ENCODE measurements at regions not wholly inside any gene's neighbourhood (a gene's known extent, or its start where the extent isn't known, plus 50 kb on each side); places are given as distances from the start of the nearest gene placed in this dataset.
"Not testable (repeated sequence)": the region's sequence is repeated elsewhere in the genome, so short reads cannot be mapped to it uniquely, and the experiment has no call there.

GRCh38 chr20:29876911-29877285 lies 1380.6 kb upstream of the DEFB115 start:
- H3K4me3 ChIP-seq (ENCODE audit: low read depth, low read length), result no peak overlapping the region
- no peak for DNase-seq (ENCODE audit: low read depth, low spot score)
- TF ChIP-seq CTCF (IDR thresholded peaks at IDR 0.05; ENCODE audit: insufficient read depth, low read length, missing control alignments), result no peak
- ChIA-PET POLR2A (no interaction called here), CTCF (no interaction called here)

- POLR2A ChIA-PET; DNase-seq (ENCODE audit: low read depth, low spot score); H3K4me3 ChIP-seq (ENCODE audit: low read depth, low read length); CTCF ChIA-PET: not testable (repeated sequence)
Observed at GRCh38 chr20:29877411-29878280, 1379.8 kb upstream of the DEFB115 start.

GRCh38 chr20:29878281-29878741 lies 1379.2 kb upstream of the DEFB115 start:
- ChIA-PET CTCF (no interaction called here), POLR2A (no interaction called here)
- DNase-seq (ENCODE audit: low read depth, low spot score), result no peak
- TF ChIP-seq CTCF (IDR thresholded peaks at IDR 0.05; ENCODE audit: insufficient read depth, low read length, missing control alignments), result no peak
- H3K4me3 ChIP-seq (ENCODE audit: low read depth, low read length), result no peak overlapping the region

- TF ChIP-seq CTCF (IDR thresholded peaks at IDR 0.05; ENCODE audit: insufficient read depth, low read length, missing control alignments), result no peak
- no peak overlapping the region for H3K4me3 ChIP-seq (ENCODE audit: low read depth, low read length)
- POLR2A ChIA-PET, result no interaction called here
- no peak for DNase-seq (ENCODE audit: low read depth, low spot score)
- CTCF ChIA-PET, result no interaction called here
Observed at GRCh38 chr20:29878777-29879442, 1378.6 kb upstream of the DEFB115 start.

GRCh38 chr20:29881107-29881506 lies 1376.4 kb upstream of the DEFB115 start:
- H3K4me3 ChIP-seq (ENCODE audit: low read depth, low read length); CTCF ChIA-PET; POLR2A ChIA-PET; DNase-seq (ENCODE audit: low read depth, low spot score): not testable (repeated sequence)

GRCh38 chr20:29883514-29884219 lies 1373.8 kb upstream of the DEFB115 start:
- POLR2A ChIA-PET, CTCF ChIA-PET: not testable (repeated sequence)

GRCh38 chr20:29884322-29884721 lies 1373.1 kb upstream of the DEFB115 start:
- DNase-seq (ENCODE audit: low read depth, low spot score); CTCF ChIA-PET; POLR2A ChIA-PET; H3K4me3 ChIP-seq (ENCODE audit: low read depth, low read length): not testable (repeated sequence)

More at GRCh38 chr20:29883514-29884219, 1373.8 kb upstream of the DEFB115 start:
- not testable (repeated sequence) for DNase-seq (ENCODE audit: low read depth, low spot score); H3K4me3 ChIP-seq (ENCODE audit: low read depth, low read length)

GRCh38 chr20:29885282-29886185 lies 1371.9 kb upstream of the DEFB115 start:
- POLR2A ChIA-PET; CTCF ChIA-PET; DNase-seq (ENCODE audit: low read depth, low spot score); H3K4me3 ChIP-seq (ENCODE audit: low read depth, low read length): not testable (repeated sequence)

- DNase-seq (ENCODE audit: low read depth, low spot score); POLR2A ChIA-PET; CTCF ChIA-PET: not testable (repeated sequence)
Observed at GRCh38 chr20:29891555-29891954, 1365.9 kb upstream of the DEFB115 start.

More at GRCh38 chr20:29891555-29891954, 1365.9 kb upstream of the DEFB115 start:
- not testable (repeated sequence) for H3K4me3 ChIP-seq (ENCODE audit: low read depth, low read length)
